Cardiac fibroblast (primary cell): ENCODE measurements at regions not wholly inside any gene's neighbourhood (a gene's known extent, or its start where the extent isn't known, plus 50 kb on each side); places are given as distances from the start of the nearest gene placed in this dataset.

ENCODE experiments used
- DNase-seq, 2 donors: peaks; one replicate each; pipeline versions ENCODE4 v3.0.0 to v3.0.0-alpha.2; 2010; ENCODE audit warnings: low read depth in 2 of 2
- H3K4me3 ChIP-seq, 2 donors: replicated peaks in 1 of 2; 1 replicate in 1 of 2; 2 replicates in 1 of 2; pipeline ENCODE4 v1.5.1; 2011; ENCODE audit warnings: low read depth in 2 of 2, low read length in 2 of 2, mild to moderate bottlenecking in 2 of 2, moderate library complexity in 1 of 2
- CTCF ChIP-seq: IDR thresholded peaks from one replicate; pipeline ENCODE4 v1.5.1; 2011; ENCODE audit warnings: low read depth, mild to moderate bottlenecking, low read length, inconsistent platforms

GRCh38 chr20:11205769-11206362, 532.1 kb upstream of the JAG1 start:
- no peak overlapping the region for H3K4me3 ChIP-seq
- TF ChIP-seq CTCF = no peak
- DNase-seq = no peak

DNA sequence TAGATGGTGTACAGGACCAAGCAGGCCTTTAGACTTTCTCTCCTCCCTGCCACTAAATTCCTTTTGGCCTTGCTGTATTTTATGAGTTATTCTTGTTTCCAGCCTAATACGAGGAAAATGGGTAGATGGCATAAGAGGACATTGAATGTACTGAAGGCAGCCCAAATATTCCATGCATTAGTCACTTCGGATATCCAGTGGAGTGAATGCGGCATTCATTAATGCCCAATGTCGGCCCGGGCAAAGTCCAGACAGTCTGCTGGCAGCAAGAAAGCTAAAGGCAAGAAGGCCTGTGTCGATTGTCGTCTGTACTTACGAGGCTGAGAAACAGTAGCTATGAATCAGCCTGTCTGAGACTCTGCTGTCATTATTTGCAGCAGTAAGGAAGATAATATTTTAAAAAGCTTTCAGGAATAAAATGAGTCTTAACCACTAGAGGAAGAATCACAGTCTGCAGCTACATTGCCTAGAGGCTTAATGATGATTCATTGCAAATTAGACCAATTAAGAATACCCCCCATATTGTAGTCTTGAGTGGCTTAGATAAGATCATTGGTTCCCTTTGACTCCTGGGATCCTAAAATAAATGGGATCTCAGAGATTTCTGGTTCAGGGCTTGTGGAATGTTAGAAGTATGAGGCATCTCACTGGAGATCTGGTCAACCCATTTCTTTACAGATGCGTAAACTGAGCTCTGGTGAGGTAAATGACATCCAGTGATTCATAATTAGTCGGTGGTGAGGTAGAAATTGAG, 534.1 kb upstream of the JAG1 start:
- no peak overlapping the region for H3K4me3 ChIP-seq
- peak; percentile 58 to 77 for DNase-seq
- TF ChIP-seq CTCF = no peak

DNA sequence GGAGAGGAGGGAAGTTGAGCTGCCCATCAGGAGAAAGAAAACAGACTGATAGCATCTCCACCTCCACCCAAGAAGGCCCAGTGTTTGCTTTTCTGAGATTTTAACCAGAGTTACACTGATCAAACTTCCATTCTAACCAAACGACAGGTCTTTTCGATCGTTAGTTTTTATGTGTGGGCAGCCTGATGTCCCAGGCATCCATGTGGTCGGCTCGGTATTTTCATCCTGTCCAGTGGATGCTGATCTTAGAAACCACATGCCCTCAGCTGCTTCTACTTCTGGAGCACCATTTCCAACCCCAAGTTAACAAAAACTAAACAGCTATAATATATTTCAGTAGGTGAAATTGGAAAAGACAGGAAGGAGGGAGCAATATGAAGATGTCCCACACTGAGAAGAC, 536.8 kb upstream of the JAG1 start:
- no peak overlapping the region for H3K4me3 ChIP-seq
- TF ChIP-seq CTCF = no peak
- DNase-seq = no peak

GRCh38 chr20:11212272-11212671, 538.5 kb upstream of the JAG1 start:
- TF ChIP-seq CTCF = no peak
- DNase-seq = no peak
- no peak overlapping the region for H3K4me3 ChIP-seq

GRCh38 chr20:11212902-11213301, 539.1 kb upstream of the JAG1 start:
- TF ChIP-seq CTCF = no peak
- H3K4me3 ChIP-seq = no peak overlapping the region
- no peak for DNase-seq

DNA sequence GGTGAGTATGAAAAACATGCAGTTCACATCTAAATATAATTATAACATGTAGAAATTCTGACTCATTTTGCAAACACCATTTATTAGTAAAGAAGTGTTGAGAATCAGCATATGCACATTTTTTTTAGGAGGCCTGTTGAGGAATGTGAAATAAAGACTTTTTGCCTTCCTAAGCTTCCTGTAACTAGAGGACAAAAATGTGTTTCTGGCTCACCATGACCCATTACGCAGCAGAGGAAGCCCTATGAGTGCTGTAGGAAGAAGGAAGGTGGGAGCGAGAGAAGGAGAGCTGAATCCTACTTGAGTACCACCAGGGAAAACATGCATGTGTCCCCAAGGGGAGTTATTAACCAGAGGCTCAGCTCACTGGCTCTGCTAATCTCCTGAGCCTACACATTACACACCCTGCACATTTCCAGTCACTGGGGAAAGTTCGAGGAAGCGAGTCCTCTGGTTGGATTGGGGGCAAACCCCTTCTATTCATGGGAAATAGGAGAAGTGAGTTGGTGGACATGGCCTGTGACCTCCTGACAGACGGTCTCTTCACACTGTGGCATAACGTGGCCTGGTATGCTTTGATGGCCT, 540.5 kb upstream of the JAG1 start:
- no peak for TF ChIP-seq CTCF
- H3K4me3 ChIP-seq = no peak overlapping the region
- peak in 1 of 2 donors; percentile 62 for DNase-seq
